ENCODE measurements at regions not wholly inside any gene's neighbourhood (a gene's known extent, or its start where the extent isn't known, plus 50 kb on each side); places are given as distances from the start of the nearest gene placed in this dataset.

DNA sequence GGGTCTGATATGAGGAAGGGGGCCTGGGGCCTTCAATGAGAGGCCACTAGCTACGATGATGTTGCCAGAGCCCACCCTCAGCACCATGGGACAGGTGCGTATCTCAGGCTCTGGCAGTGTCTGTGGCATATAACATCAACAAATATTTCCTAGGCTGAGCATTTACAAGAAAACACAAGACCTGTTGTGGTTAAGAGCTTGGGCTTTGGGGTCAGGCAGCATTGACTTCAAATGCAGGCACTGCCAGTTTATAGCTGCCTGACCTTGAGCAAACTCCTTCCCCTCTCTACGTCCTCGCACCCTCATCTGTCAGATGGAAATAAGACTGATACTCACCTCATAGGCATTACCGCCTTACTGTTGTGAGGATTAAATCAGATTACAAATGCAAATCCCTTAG is 156.0 kb downstream of the KATNAL1 start:
- no peak for DNase-seq

DNA sequence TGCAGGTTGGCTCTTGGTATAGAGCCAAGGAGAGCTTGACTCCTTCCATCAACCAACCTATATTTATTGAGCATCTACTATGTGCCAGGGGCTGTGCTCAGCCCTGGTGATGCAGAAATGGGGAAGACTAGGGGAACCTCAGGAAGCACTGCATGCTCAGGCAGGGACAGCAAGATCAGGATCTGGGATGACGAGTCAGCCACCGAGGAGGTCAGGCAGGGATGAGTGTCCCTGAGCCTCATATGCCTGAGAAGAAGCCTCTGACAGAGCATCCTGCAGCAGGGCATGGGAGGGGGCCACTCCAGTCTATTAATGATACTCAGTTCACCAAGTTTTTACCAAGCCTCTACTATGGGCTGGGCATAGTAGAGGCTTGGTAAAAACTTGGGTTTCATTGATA is 158.1 kb downstream of the KATNAL1 start:
- DNase-seq = no peak

DNA sequence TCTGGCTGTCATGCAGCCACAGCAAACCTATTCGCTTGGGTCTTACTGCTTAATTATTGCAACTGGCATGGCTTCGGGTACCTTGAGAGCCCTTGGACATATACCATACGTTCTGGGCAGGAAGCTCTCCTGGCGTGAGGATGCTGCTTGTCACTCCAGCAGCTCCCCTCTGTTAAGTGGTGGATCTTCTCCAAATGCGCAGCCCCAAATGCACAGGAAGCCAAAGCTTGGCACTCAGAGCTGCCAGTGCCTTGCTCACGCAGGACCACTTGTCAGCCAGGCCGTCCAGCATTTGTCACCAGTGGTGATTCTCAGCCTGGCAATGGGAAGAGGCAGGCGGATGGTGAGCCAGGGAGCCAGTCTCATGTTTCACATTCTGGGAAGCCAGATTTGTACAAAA is 158.6 kb downstream of the KATNAL1 start:
- peak in 1 of 14 donors; percentile 89 for DNase-seq

DNA sequence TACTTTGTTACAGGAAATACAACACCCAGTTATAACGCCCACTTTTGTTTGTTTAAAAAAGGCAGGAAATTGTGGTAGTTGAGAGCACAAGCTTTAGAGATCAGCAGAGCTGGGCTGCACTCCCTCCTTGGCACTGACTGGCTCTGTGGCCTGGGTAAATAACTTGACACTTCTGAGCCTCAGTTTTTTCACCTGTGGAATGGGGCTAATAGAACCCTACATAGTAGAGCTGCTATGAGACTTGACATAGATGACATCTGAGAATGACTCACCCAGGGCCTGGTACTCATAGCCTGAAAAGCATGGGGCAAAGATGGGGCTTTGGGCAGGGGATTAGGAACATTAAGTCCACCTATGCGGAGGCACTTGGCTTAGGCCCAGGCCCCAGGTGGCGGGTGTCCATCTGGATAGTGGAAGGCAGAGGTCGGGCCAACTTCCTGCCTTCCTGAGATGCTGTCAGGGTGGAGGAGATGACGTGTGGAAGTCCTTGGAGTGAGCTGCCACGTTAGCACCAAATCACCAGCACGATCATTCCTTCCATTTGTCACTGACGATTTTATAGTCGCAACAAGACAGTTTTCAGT is 159.1 kb downstream of the KATNAL1 start:
- DNase-seq = no peak

GRCh38 chr13:30147421-30147820 is 159.9 kb downstream of the KATNAL1 start:
- no peak for DNase-seq

DNA sequence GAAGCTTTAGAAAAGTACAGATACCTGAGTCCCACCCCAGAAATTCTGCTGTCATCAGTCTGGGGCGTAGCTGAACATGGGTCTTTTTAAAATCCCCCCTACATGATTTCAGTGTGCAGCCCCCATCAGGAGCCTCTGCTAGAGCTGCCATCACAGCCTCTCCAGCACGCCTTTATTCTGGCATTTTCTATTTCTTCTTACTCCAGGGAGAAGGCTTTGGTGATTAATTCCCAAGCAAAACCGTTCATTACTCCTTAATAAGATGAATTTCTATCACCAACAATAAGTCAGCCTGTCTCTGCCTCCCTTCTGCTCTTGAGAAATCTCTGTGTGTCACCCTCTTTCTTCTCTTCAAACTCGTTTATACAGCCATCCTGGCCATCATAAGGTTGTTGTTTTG is 160.3 kb downstream of the KATNAL1 start:
- DNase-seq = no peak

DNA sequence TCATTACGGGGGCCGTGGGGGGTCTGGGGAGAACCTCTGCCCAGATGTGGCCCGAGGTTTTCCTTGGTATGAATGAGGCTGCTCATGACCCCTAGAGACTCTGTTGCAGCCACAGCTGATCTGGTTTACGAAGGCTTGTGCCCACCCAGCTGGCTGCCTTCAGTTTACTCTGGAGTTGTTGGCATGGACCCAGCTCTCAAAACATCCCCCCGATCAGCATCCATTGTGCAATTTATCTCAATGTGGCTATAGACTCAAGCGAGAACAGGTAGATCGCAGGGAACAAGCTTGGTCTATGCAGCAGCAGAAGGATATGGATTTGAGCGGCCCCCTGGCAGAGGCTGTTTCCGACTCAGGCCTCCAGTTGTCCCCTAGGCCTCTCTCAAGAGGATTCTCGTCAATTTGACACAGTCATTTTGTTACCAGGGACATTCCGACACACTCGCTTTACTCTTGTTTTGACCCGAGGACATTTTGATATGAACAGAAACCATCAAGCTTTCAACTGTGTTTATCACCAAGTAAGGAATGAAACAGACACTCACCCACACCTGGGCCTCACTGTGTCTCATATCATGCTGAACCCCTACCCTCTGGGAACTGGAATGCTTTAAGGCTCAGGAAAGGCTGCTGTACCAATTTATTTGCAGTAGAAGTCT is 161.5 kb downstream of the KATNAL1 start:
- DNase-seq = no peak

GRCh38 chr13:30143666-30144400 is 163.5 kb downstream of the KATNAL1 start:
- no peak for DNase-seq

- DNase-seq = no peak
These were observed 164.7 kb downstream of the KATNAL1 start for GRCh38 chr13:30142486-30143211.

GRCh38 chr13:30141775-30142485 is 165.4 kb downstream of the KATNAL1 start:
- no peak for DNase-seq

GRCh38 chr13:30140973-30141372 is 166.4 kb downstream of the KATNAL1 start:
- DNase-seq = no peak

DNA sequence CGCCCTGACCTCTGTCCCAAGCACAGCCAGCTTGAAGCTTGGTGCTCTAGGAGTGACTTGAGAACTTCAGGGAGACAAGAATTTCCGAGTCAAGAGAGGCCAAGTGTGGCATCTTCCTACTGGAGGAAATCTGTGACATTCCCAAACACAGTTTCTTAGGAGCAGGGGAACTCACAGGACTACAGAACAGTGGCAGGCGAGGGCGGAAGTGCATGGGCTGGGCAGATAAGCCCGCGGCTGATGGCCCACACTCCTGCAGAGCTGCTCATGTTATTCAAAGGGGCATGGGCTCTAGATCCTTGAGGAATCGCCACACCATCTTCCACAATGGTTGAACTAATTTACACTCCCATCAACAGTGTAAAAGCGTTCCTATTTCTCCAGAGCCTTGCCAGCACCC is 168.8 kb downstream of the KATNAL1 start:
- DNase-seq = no peak

GRCh38 chr13:30135868-30136267 is 171.5 kb downstream of the KATNAL1 start:
- no peak for DNase-seq

GRCh38 chr13:30135351-30135750 is 172.0 kb downstream of the KATNAL1 start:
- DNase-seq = no peak

DNA sequence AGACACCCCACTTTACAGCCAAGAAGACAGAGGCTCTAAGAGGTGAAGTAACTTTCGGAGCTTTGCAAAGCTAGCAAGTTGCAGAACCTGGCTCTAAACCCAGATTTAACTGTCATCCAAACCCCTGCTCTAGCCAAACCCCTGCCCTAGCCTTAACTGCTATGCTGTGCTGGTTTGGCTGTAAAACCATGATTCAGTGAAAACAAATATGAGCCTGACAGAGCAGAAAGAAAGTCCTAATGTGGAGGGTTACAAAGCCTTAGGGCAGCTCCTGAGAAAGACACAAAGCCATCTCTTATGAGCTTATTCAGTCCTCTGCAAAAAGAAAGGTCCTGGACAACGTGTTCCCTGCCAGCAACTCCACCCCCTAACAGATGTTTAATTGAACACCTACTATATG is 172.8 kb downstream of the KATNAL1 start:
- no peak for DNase-seq

- DNase-seq = peak in 6 of 14 donors; percentile 15 to 80 (median 25)
These were observed 173.4 kb downstream of the KATNAL1 start for GRCh38 chr13:30133996-30134395.

GRCh38 chr13:30133554-30133912 is 173.8 kb downstream of the KATNAL1 start:
- DNase-seq = peak in 2 of 14 donors; percentile 27 to 30

DNA sequence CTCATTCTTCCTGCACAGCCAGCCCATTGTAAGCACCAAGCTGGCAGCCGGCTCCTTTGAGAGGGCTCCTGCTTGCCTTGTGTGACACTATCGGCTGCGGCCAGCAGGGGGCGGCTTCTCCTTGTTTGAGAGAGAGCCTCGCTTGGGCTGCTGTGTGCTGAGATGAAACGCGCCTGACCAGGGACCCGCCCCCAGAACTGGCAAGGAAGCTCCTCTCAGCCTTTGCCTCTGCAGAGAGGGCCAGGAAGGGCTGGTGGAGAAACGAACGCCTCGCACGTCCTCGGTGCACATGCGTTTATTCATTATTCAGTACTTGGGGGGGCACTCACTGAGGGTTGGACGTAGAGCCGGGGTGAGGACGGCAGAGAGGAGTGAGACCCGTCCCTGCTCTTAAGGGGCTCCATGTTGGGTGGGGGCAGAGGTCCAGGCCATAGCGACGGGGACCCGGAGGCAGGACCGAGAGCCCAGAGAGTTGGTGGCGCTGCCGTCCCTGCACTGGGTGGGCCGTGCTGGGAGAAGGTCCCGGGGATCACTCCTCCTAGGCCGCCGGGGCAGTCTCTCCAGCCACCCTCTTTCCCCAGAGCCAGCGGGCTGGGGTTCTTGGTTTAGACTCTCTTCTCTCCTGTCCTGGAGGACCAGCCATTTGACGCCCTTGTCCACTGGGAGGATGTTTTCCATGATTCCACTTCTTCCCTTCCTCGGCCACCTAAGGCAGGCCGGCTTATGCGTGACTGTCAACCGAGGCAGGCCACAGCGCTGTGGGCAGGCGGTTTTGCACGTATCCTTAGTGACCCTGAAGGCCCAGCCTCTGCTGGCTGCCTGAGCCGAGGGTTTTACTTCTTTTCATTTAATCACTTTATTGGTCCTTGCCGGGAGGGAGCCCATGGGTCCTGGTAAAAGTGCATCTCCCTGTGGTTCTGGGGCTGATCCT is 174.5 kb downstream of the KATNAL1 start:
- DNase-seq = peak; percentile 53 to 98 (median 92)

GRCh38 chr13:30129411-30129810 is 177.9 kb downstream of the KATNAL1 start:
- DNase-seq = no peak

DNA sequence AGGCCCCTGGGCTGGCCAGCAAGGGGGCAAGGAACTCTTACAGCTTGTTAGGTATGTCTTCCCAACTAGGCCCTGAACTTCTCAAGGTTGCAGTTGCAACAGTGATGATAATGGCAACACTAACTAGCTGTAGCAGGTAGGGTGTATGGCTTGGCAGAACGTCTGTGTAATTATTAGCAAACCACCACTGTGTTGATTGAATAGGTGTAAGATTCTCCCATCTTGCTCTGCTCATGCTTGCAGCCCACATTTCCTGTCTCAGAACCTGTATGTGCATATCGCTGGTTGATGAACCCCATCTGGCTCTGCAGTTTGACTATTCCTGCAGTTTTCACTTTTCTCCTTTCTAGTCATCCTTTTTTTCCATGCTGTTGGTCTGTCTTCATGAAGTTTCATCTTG is 178.8 kb downstream of the KATNAL1 start:
- no peak for DNase-seq

DNA sequence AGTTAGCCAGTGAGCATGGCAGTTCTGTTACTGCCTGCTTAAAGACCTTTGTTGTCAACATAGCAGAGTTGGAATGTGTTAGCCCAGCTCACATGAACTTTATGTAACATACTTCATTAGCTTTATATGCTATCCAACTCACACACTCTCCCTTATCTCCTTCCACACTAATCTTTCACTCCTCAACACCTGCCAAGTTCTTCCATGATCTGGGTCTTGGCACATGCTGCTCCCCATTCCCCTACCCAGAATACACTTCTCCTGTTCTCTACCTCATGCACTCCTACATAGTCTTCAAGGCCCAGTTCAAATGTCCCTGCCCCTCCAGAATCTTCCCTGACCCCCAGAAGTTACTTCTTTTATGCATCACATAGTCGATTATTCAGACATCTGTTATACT is 179.3 kb downstream of the KATNAL1 start:
- no peak for DNase-seq
